NOMO-1 treated with dmso at 0.1 percent for 144 hours (cell line): ENCODE measurements at regions not wholly inside any gene's neighbourhood (a gene's known extent, or its start where the extent isn't known, plus 50 kb on each side); places are given as distances from the start of the nearest gene placed in this dataset.
A peak's percentile ranks its signal among the peaks of the same experiment; 100 is the strongest.

Experiments
- DNase-seq: peaks from one replicate; lab custom pipeline; 2025; ENCODE audit not compliant: unreplicated experiment; lab: John Stamatoyannopoulos, UW

GRCh38 chr3:182708810-182709209, 84.5 kb upstream of the ATP11B start:
- no peak for DNase-seq

- no peak for DNase-seq
These were observed 84.0 kb upstream of the ATP11B start for GRCh38 chr3:182709306-182709705.

GRCh38 chr3:182710557-182711157, 82.6 kb upstream of the ATP11B start:
- DNase-seq, result peak; percentile 7

- DNase-seq, result peak; percentile 71
These were observed 82.0 kb upstream of the ATP11B start for GRCh38 chr3:182711261-182711683.

- no peak for DNase-seq
These were observed 81.5 kb upstream of the ATP11B start for GRCh38 chr3:182711853-182712252.

GRCh38 chr3:182713111-182713510, 80.2 kb upstream of the ATP11B start:
- DNase-seq, result no peak

GRCh38 chr3:182713743-182714517, 79.4 kb upstream of the ATP11B start:
- peak; percentile 58 for DNase-seq

GRCh38 chr3:182715006-182715405, 78.3 kb upstream of the ATP11B start:
- DNase-seq, result no peak

GRCh38 chr3:182716114-182716688, 77.1 kb upstream of the ATP11B start:
- no peak for DNase-seq

GRCh38 chr3:182717216-182717615, 76.1 kb upstream of the ATP11B start:
- no peak for DNase-seq

- DNase-seq, result no peak
These were observed 70.4 kb upstream of the ATP11B start for GRCh38 chr3:182722907-182723306.

GRCh38 chr3:182723596-182723995, 69.7 kb upstream of the ATP11B start:
- no peak for DNase-seq

GRCh38 chr3:182725372-182726251, 67.7 kb upstream of the ATP11B start:
- DNase-seq, result no peak

- no peak for DNase-seq
These were observed 66.8 kb upstream of the ATP11B start for GRCh38 chr3:182726258-182727142.

- DNase-seq, result no peak
These were observed 65.1 kb upstream of the ATP11B start for GRCh38 chr3:182728238-182728637.

GRCh38 chr3:182729903-182730674, 63.2 kb upstream of the ATP11B start:
- DNase-seq, result peak; percentile 9

GRCh38 chr3:182730675-182731042, 62.6 kb upstream of the ATP11B start:
- DNase-seq, result no peak

- DNase-seq, result no peak
These were observed 61.5 kb upstream of the ATP11B start for GRCh38 chr3:182731764-182732163.

- DNase-seq, result no peak
These were observed 60.9 kb upstream of the ATP11B start for GRCh38 chr3:182732232-182733015.
